H1 (cell line): ENCODE measurements at regions not wholly inside any gene's neighbourhood (a gene's known extent, or its start where the extent isn't known, plus 50 kb on each side); places are given as distances from the start of the nearest gene placed in this dataset.

ENCODE experiments used
- CTCF ChIA-PET: fragments of 300-600 bp; sonication (Branson Sonifier 250); formaldehyde crosslinking; loops from one replicate; lab custom pipeline; 2021; ENCODE audit not compliant: partially characterized antibody; lab: Charles Lee
- POLR2A ChIA-PET: fragments of 300-600 bp; sonication (Branson Sonifier 250); formaldehyde crosslinking; loops from one replicate; lab custom pipeline; 2021; ENCODE audit warnings: inconsistent platforms; ENCODE audit not compliant: partially characterized antibody; lab: Charles Lee
- DNase-seq, 2 experiments: peaks; one replicate each; pipeline versions ENCODE4 v3.0.0 to v3.0.0-alpha.2; 2010 to 2022; ENCODE audit warnings: low spot score in 2 of 2, low read depth in 1 of 2, mixed read lengths in 1 of 2
- FAIRE-seq: peaks from 2 replicates; lab custom pipeline; 2011; peaks lifted over from hg19 to GRCh38; lab: Jason Lieb, UNC
- H2AFZ ChIP-seq: 2 replicates; pipeline ENCODE4 v1.8.1; 2012; ENCODE audit warnings: low read length, inconsistent platforms
- H2AK5ac ChIP-seq: 2 replicates; pipeline ENCODE4 v1.6.1; 2013; ENCODE audit warnings: low read depth, low read length
- H2BK120ac ChIP-seq: replicated peaks from 2 replicates; pipeline ENCODE3; 2013; ENCODE audit warnings: low read depth, low read length, inconsistent platforms
- H2BK12ac ChIP-seq: 2 replicates; pipeline ENCODE4 v1.6.1; 2013; ENCODE audit warnings: low read depth, low read length
- H2BK15ac ChIP-seq: 2 replicates; pipeline ENCODE4 v1.6.1; 2013; ENCODE audit warnings: low read length
- H2BK20ac ChIP-seq: 2 replicates; pipeline ENCODE4 v1.6.1; 2013; ENCODE audit warnings: low read length
- H2BK5ac ChIP-seq: 2 replicates; pipeline ENCODE4 v1.6.1; 2013; ENCODE audit warnings: low read depth, low read length
- H3K14ac ChIP-seq: 2 replicates; pipeline ENCODE4 v1.6.1; 2013; ENCODE audit warnings: inconsistent platforms; ENCODE audit not compliant: insufficient read length
- H3K18ac ChIP-seq: 2 replicates; pipeline ENCODE4 v1.6.1; 2013; ENCODE audit warnings: low read length; ENCODE audit errors: extremely low read depth
- H3K23ac ChIP-seq: 2 replicates; pipeline ENCODE4 v1.6.1; 2013; ENCODE audit warnings: inconsistent platforms; ENCODE audit not compliant: insufficient read length
- H3K23me2 ChIP-seq: 2 replicates; pipeline ENCODE4 v1.6.1; 2013; ENCODE audit warnings: low read depth, low read length
- H3K27ac ChIP-seq: 2 replicates; pipeline ENCODE4 v1.6.1; 2011; ENCODE audit warnings: low read depth, low read length, inconsistent platforms
- H3K27me3 ChIP-seq, 4 experiments: replicated peaks in 1 of 4; 1 replicate in 1 of 4; 2 replicates in 3 of 4; pipeline versions ENCODE4 v1.6.1 to v1.8.1; 2011 to 2013; ENCODE audit warnings: low read length in 3 of 4, mild to moderate bottlenecking in 3 of 4, inconsistent platforms in 2 of 4, mixed read lengths in 2 of 4, moderate library complexity in 1 of 4; ENCODE audit not compliant: control insufficient read depth in 3 of 4, insufficient read depth in 3 of 4; ENCODE audit errors: extremely low read depth in 1 of 4
- H3K36me3 ChIP-seq, 4 experiments: 2 replicates each; pipeline versions ENCODE4 v1.6.1 to v1.8.1; 2011 to 2013; ENCODE audit warnings: mild to moderate bottlenecking in 4 of 4, low read length in 3 of 4, moderate library complexity in 2 of 4, control low read depth in 1 of 4, inconsistent platforms in 1 of 4; ENCODE audit not compliant: insufficient read depth in 4 of 4, control insufficient read depth in 2 of 4
- H3K4ac ChIP-seq: replicated peaks from 2 replicates; pipeline ENCODE3; 2013; ENCODE audit warnings: low read length, low read depth, mixed read lengths, inconsistent platforms; ENCODE audit not compliant: insufficient read length
- H3K4me1 ChIP-seq, 4 experiments: replicated peaks in 1 of 4; 1 replicate in 1 of 4; 2 replicates in 3 of 4; pipeline versions ENCODE4 v1.6.1 to v1.8.1; 2011 to 2013; ENCODE audit warnings: low read length in 3 of 4, inconsistent platforms in 2 of 4, mixed read lengths in 1 of 4; ENCODE audit not compliant: insufficient read depth in 4 of 4, control insufficient read depth in 3 of 4
- H3K4me2 ChIP-seq, 2 experiments: 2 replicates each; pipeline versions ENCODE4 v1.6.1 to v1.8.1; 2011 to 2013; ENCODE audit warnings: low read depth in 2 of 2, low read length in 2 of 2, control low read depth in 1 of 2, inconsistent platforms in 1 of 2, mild to moderate bottlenecking in 1 of 2; ENCODE audit not compliant: insufficient read depth in 1 of 2
- H3K4me3 ChIP-seq, 4 experiments: fragments of 200-600, 300-600 bp in 1 of 4; sonication (generic), shearing (Covaris generic), sonication (Bioruptor Twin) in 1 of 4; 2 replicates each; pipeline versions ENCODE4 v1.5.1 to v1.8.1; 2011 to 2016; ENCODE audit warnings: low read length in 4 of 4, low read depth in 3 of 4, control low read depth in 2 of 4, inconsistent platforms in 2 of 4, mild to moderate bottlenecking in 2 of 4, mixed read lengths in 1 of 4, moderate library complexity in 1 of 4; ENCODE audit not compliant: insufficient read depth in 2 of 4; ENCODE audit errors: extremely low read depth in 1 of 4
- H3K56ac ChIP-seq: replicated peaks from 2 replicates; pipeline ENCODE3; 2013; ENCODE audit warnings: low read depth, mild to moderate bottlenecking, mixed read lengths, low read length, inconsistent platforms; ENCODE audit not compliant: insufficient read length
- H3K79me1 ChIP-seq: 2 replicates; pipeline ENCODE4 v1.6.1; 2013; ENCODE audit warnings: low read depth, low read length, control low read depth
- H3K79me2 ChIP-seq, 2 experiments: 2 replicates each; pipeline versions ENCODE4 v1.6.1 to v1.8.1; 2012 to 2013; ENCODE audit warnings: low read length in 2 of 2, mild to moderate bottlenecking in 2 of 2, inconsistent platforms in 1 of 2; ENCODE audit not compliant: insufficient read depth in 2 of 2, control insufficient read depth in 1 of 2
- H3K9ac ChIP-seq, 4 experiments: replicated peaks in 1 of 4; 1 replicate in 1 of 4; 2 replicates in 3 of 4; pipeline versions ENCODE4 v1.6.1 to v1.8.1; 2011 to 2013; ENCODE audit warnings: low read depth in 3 of 4, low read length in 3 of 4, control low read depth in 2 of 4, mild to moderate bottlenecking in 2 of 4, moderate library complexity in 2 of 4, inconsistent platforms in 1 of 4; ENCODE audit errors: extremely low read depth in 1 of 4
- H3K9me3 ChIP-seq, 2 experiments: 2 replicates each; pipeline versions ENCODE4 v1.6.1 to v1.8.1; 2012 to 2013; ENCODE audit warnings: mild to moderate bottlenecking in 2 of 2, moderate library complexity in 2 of 2, control low read depth in 1 of 2, inconsistent platforms in 1 of 2, low read depth in 1 of 2, low read length in 1 of 2, mixed read lengths in 1 of 2; ENCODE audit not compliant: insufficient read depth in 2 of 2
- H4K20me1 ChIP-seq, 2 experiments: replicated peaks in 1 of 2; 2 replicates each; pipeline versions ENCODE3 to v1.8.1; 2011 to 2013; ENCODE audit warnings: inconsistent platforms in 2 of 2, low read length in 2 of 2, mild to moderate bottlenecking in 1 of 2; ENCODE audit not compliant: insufficient read depth in 2 of 2, control insufficient read depth in 1 of 2
- H4K5ac ChIP-seq: 2 replicates; pipeline ENCODE4 v1.6.1; 2013; ENCODE audit warnings: low read length, low read depth, mixed read lengths, inconsistent platforms; ENCODE audit not compliant: insufficient read length
- H4K8ac ChIP-seq: 2 replicates; pipeline ENCODE4 v1.8.0; 2013; ENCODE audit warnings: mild to moderate bottlenecking, moderate library complexity, low read length, inconsistent platforms; ENCODE audit not compliant: insufficient read depth; ENCODE audit errors: extremely low read depth
- H4K91ac ChIP-seq: replicated peaks from 2 replicates; pipeline ENCODE3; 2013; ENCODE audit warnings: low read length, mixed read lengths, inconsistent platforms; ENCODE audit not compliant: insufficient read length
- KDM4A ChIP-seq: IDR thresholded peaks from one replicate; pipeline ENCODE4 v1.7.1; 2012; ENCODE audit warnings: low read depth, mild to moderate bottlenecking, moderate library complexity, low read length, inconsistent platforms; ENCODE audit not compliant: severe bottlenecking
- POU5F1 ChIP-seq: IDR thresholded peaks from 2 replicates; pipeline ENCODE4 v1.6.1; 2011; ENCODE audit warnings: low read depth, mild to moderate bottlenecking, low read length, moderate library complexity
- WGBS, 2 experiments: shearing (Covaris generic) in 1 of 2; methylation state at CpG; one replicate each; pipeline versions ENCODE4 v1.1.6 to v1.1.7; 2013 to 2015; ENCODE audit warnings: low lambda C conversion rate in 2 of 2, mixed read lengths in 2 of 2, inconsistent platforms in 1 of 2, low coverage in 1 of 2, missing lambda C conversion rate in 1 of 2; ENCODE audit not compliant: insufficient replicate concordance in 2 of 2, insufficient coverage in 1 of 2, insufficient read length in 1 of 2; ENCODE audit errors: extremely low coverage in 1 of 2, missing lambda C conversion rate in 1 of 2; 5-methylcytosine and 5-hydroxymethylcytosine counted together
- TF ChIP-seq, protein P1 (sequence below): IDR thresholded peaks from 2 replicates; pipeline ENCODE4 v1.6.1; 2012; ENCODE audit warnings: inconsistent platforms

DNA sequence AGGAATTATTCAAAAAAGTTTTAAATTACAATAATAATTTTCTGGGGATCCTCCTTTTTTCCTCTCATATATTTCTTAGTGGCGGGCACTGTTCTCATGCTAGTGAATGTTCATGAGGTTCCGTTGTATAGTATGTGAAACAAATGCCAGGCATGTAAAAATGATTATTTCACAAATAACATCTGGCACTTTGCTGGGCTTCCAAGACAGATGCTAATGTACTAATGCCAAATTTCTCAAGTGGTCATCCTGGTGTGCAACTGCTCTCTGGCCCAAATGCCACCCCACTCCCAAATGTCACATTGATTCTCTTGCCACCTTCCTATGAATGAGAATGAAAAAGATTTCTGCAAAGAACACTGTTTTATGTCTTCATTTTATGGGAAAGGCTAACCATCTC is 564.0 kb upstream of the GCFC2 start:
- ChIA-PET POLR2A (no interaction called here), CTCF (no interaction called here)
- no peak overlapping the region for H3K18ac ChIP-seq
- H4K20me1 ChIP-seq, result no peaks in the 10 kb centered on the region
- H3K4me1 ChIP-seq, result no peaks in the 10 kb centered on the region
- no peak overlapping the region for H3K14ac ChIP-seq
- H3K27me3 ChIP-seq, result no peaks in the 10 kb centered on the region
- no peak overlapping the region for H3K4me2 ChIP-seq
- no peak overlapping the region for H3K4ac ChIP-seq
- H2BK20ac ChIP-seq, result no peak overlapping the region
- no peak for DNase-seq
- no peaks in the 10 kb centered on the region for H3K79me1 ChIP-seq
- no peaks in the 10 kb centered on the region for H3K9me3 ChIP-seq
- no peak overlapping the region for H4K91ac ChIP-seq
- H3K9ac ChIP-seq, result no peak overlapping the region
- TF ChIP-seq KDM4A (no peak), POU5F1 (no peak)
- TF ChIP-seq, protein P1, sequence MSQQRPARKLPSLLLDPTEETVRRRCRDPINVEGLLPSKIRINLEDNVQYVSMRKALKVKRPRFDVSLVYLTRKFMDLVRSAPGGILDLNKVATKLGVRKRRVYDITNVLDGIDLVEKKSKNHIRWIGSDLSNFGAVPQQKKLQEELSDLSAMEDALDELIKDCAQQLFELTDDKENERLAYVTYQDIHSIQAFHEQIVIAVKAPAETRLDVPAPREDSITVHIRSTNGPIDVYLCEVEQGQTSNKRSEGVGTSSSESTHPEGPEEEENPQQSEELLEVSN, result no peak
- TF ChIP-seq, all 59 proteins: peak for 0
- Histone ChIP-seq H3K4me3 (no peak overlapping the region), H2AK5ac (no peak overlapping the region), H2BK12ac (no peak overlapping the region), H4K5ac (no peak overlapping the region), H2BK5ac (no peak overlapping the region), H3K36me3 (no peaks in the 10 kb centered on the region), H3K23ac (no peak overlapping the region), H3K79me2 (no peaks in the 10 kb centered on the region), H3K23me2 (no peaks in the 10 kb centered on the region), H2AFZ (no peak overlapping the region), H2BK120ac (no peak overlapping the region), H4K8ac (no peak overlapping the region), H2BK15ac (no peak overlapping the region), H3K27ac (no peak overlapping the region), H3K56ac (no peak overlapping the region)
- 96% methylated on average over 2 of the region's 2 CpGs; no CpG with 5 or more reads in 1 of the 2 experiments for WGBS, 2 experiments
- no peak for FAIRE-seq
